Esophagus squamous epithelium (tissue), 4 donors: ENCODE measurements at regions not wholly inside any gene's neighbourhood (a gene's known extent, or its start where the extent isn't known, plus 50 kb on each side); places are given as distances from the start of the nearest gene placed in this dataset.

ENCODE experiments used
- CTCF ChIP-seq, 6 experiments: fragments of 450-650 bp in 4 of 6; fragments of 200-600 bp in 2 of 6; sonication (generic) in 2 of 6; IDR thresholded peaks; one replicate each; pipeline ENCODE4 v1.5.1; 2016 to 2019; ENCODE audit warnings: antibody characterized with exemption in 6 of 6, mild to moderate bottlenecking in 4 of 6, moderate library complexity in 4 of 6
- POLR2A ChIP-seq, 4 donors: fragments of 450-650 bp; IDR thresholded peaks; one replicate each; pipeline ENCODE4 v1.6.1; 2017; ENCODE audit warnings: antibody characterized with exemption in 4 of 4, mild to moderate bottlenecking in 4 of 4, moderate library complexity in 3 of 4

- no peak for TF ChIP-seq CTCF (IDR thresholded peaks at IDR 0.05)
- TF ChIP-seq POLR2A (IDR thresholded peaks at IDR 0.05) = no peak
These were observed 59.9 kb upstream of the MARCHF10 start for GRCh38 chr17:62868008-62868407.
